K562 (cell line): ENCODE measurements at regions not wholly inside any gene's neighbourhood (a gene's known extent, or its start where the extent isn't known, plus 50 kb on each side); places are given as distances from the start of the nearest gene placed in this dataset.

ENCODE experiments used
- NRF1 ChIP-seq, 2 experiments: fragments of 450-650 bp; IDR thresholded peaks in 1 of 2; conservative IDR thresholded peaks in 1 of 2; 2 replicates each; pipeline ENCODE4 v1.6.1; 2014; ENCODE audit warnings: mild to moderate bottlenecking in 2 of 2
- SRF ChIP-seq, 2 experiments: fragments of 250-450, 450-650 bp in 1 of 2; sonication (Bioruptor Pico) in 1 of 2; sonication (generic) in 1 of 2; formaldehyde crosslinking; IDR thresholded peaks; 2 replicates each; pipeline versions ENCODE4 v1.5.0 to v1.5.1; 2020 to 2022; ENCODE audit warnings: mild to moderate bottlenecking in 1 of 2, missing genetic modification reagents in 1 of 2
- TAF1 ChIP-seq: IDR thresholded peaks from 2 replicates; pipeline ENCODE4 v1.6.1; 2011; ENCODE audit warnings: mild to moderate bottlenecking, low read length, moderate library complexity; ENCODE audit not compliant: insufficient read depth, control insufficient read depth, severe bottlenecking; ENCODE audit errors: extremely low read depth
- ZNF12 ChIP-seq: sonication (generic); formaldehyde crosslinking; IDR thresholded peaks from 2 replicates; pipeline ENCODE4 v1.4.0; 2020; ENCODE audit warnings: mild to moderate bottlenecking, missing genetic modification reagents
- TF ChIP-seq, protein P1 (sequence below): fragments of 450-650 bp; formaldehyde crosslinking; IDR thresholded peaks from 2 replicates; pipeline ENCODE4 v1.4.0; 2020; ENCODE audit warnings: mild to moderate bottlenecking, moderate library complexity
- TF ChIP-seq, protein P2 (sequence below): sonication (generic); formaldehyde crosslinking; IDR thresholded peaks from 2 replicates; pipeline ENCODE4 v1.8.1; 2023; ENCODE audit warnings: mild to moderate bottlenecking, missing genetic modification reagents, moderate library complexity

DNA sequence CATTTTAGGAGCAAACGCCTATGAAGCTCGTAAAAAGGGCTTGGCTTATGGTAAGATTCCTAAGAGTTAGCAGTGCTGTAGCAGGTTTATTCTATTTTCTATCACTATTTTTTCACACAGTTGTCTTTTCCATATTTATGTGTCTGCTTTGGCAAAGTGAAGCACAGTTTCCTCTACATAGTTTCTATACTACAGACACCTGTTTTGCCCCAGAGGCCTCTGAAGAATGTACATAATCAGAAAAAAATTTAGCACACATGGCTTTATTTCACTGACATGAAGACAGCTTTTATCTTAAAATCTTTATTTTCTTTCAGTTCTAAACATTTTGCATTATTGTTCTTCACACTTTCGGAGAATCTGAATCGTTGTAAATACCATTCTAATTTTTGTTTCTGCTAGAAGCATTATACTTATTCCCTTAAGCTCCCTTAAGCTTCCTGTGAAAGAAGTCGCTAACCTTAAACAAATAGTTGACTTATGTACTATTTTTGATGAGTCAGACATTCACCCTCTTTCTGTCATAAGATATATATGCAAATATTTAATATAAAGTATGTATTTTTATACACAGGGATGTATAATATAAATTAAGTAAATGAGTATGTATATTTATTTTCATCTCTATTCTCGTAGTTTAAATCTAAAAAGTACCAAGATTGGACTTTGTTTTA, 816.0 kb downstream of the OLFM4 start:
- TF ChIP-seq NRF1 (conservative IDR thresholded peaks at IDR 0.05 in 1 of 2, IDR thresholded peaks at IDR 0.05 in 1 of 2): no peak
- TF ChIP-seq SRF (CRISPR knock-in tag; IDR thresholded peaks at IDR 0.05): no peak
- TF ChIP-seq, protein P1, sequence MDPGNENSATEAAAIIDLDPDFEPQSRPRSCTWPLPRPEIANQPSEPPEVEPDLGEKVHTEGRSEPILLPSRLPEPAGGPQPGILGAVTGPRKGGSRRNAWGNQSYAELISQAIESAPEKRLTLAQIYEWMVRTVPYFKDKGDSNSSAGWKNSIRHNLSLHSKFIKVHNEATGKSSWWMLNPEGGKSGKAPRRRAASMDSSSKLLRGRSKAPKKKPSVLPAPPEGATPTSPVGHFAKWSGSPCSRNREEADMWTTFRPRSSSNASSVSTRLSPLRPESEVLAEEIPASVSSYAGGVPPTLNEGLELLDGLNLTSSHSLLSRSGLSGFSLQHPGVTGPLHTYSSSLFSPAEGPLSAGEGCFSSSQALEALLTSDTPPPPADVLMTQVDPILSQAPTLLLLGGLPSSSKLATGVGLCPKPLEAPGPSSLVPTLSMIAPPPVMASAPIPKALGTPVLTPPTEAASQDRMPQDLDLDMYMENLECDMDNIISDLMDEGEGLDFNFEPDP: no peak
- TF ChIP-seq TAF1: no peak
- TF ChIP-seq, protein P2, sequence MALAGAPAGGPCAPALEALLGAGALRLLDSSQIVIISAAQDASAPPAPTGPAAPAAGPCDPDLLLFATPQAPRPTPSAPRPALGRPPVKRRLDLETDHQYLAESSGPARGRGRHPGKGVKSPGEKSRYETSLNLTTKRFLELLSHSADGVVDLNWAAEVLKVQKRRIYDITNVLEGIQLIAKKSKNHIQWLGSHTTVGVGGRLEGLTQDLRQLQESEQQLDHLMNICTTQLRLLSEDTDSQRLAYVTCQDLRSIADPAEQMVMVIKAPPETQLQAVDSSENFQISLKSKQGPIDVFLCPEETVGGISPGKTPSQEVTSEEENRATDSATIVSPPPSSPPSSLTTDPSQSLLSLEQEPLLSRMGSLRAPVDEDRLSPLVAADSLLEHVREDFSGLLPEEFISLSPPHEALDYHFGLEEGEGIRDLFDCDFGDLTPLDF (CRISPR knock-in tag): no peak
- TF ChIP-seq ZNF12 (CRISPR knock-in tag): no peak
